Upper lobe of right lung (tissue), 1 donor: ENCODE measurements at regions not wholly inside any gene's neighbourhood (a gene's known extent, or its start where the extent isn't known, plus 50 kb on each side); places are given as distances from the start of the nearest gene placed in this dataset.

Experiments
- ATAC-seq: fragments of 200-7000 bp; cut with Tn5 transposase; one replicate; pipeline ENCODE4 v1.9.1; 2020; ENCODE audit warnings: mild to moderate bottlenecking, moderate library complexity
- DNase-seq: peaks from one replicate; pipeline ENCODE4 v3.0.0-alpha.2; 2020
- H3K27ac ChIP-seq: fragments of 200-600 bp; one replicate; pipeline ENCODE4 v1.8.0; 2022
- H3K27me3 ChIP-seq: fragments of 200-600 bp; one replicate; pipeline ENCODE4 v1.8.0; 2022; ENCODE audit warnings: mild to moderate bottlenecking
- H3K36me3 ChIP-seq: fragments of 200-600 bp; one replicate; pipeline ENCODE4 v1.8.0; 2022
- H3K4me1 ChIP-seq: fragments of 200-600 bp; one replicate; pipeline ENCODE4 v1.8.0; 2022
- H3K4me3 ChIP-seq: fragments of 200-600 bp; one replicate; pipeline ENCODE4 v1.8.0; 2022; ENCODE audit warnings: mild to moderate bottlenecking
- H3K9me3 ChIP-seq: fragments of 200-600 bp; one replicate; pipeline ENCODE4 v1.8.0; 2022
- intact Hi-C: fragments of 100-400 bp; cut with DNase I; formaldehyde crosslinking; loops from one replicate; pipeline ENCODE4 v1.11.0; 2022
- TF ChIP-seq, protein P1 (sequence below): fragments of 200-600 bp; IDR thresholded peaks from one replicate; pipeline ENCODE4 v1.8.0; 2022; ENCODE audit warnings: antibody characterized with exemption
- donor health status: DM: no; HTN: yes; CAD: no; lungs with severe emphysema.

- H3K27me3 ChIP-seq, result no peaks in the 10 kb centered on the region
- ATAC-seq (no peak), DNase-seq (no peak)
- no peaks in the 10 kb centered on the region for H3K36me3 ChIP-seq
- no peak overlapping the region for H3K27ac ChIP-seq
- intact Hi-C loops, result no loop called here
- H3K9me3 ChIP-seq, result no peaks in the 10 kb centered on the region
- TF ChIP-seq, protein P1, sequence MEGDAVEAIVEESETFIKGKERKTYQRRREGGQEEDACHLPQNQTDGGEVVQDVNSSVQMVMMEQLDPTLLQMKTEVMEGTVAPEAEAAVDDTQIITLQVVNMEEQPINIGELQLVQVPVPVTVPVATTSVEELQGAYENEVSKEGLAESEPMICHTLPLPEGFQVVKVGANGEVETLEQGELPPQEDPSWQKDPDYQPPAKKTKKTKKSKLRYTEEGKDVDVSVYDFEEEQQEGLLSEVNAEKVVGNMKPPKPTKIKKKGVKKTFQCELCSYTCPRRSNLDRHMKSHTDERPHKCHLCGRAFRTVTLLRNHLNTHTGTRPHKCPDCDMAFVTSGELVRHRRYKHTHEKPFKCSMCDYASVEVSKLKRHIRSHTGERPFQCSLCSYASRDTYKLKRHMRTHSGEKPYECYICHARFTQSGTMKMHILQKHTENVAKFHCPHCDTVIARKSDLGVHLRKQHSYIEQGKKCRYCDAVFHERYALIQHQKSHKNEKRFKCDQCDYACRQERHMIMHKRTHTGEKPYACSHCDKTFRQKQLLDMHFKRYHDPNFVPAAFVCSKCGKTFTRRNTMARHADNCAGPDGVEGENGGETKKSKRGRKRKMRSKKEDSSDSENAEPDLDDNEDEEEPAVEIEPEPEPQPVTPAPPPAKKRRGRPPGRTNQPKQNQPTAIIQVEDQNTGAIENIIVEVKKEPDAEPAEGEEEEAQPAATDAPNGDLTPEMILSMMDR, result no peak
- H3K4me1 ChIP-seq, result no peaks in the 10 kb centered on the region
- no peak overlapping the region for H3K4me3 ChIP-seq
These were observed 226.5 kb upstream of the MMADHC start for GRCh38 chr2:149814049-149814448.

GRCh38 chr2:149808556-149808955 lies 221.0 kb upstream of the MMADHC start:
- ATAC-seq (no peak), DNase-seq (no peak)
- Histone ChIP-seq H3K36me3 (no peaks in the 10 kb centered on the region), H3K27me3 (no peaks in the 10 kb centered on the region), H3K4me1 (peaks cover 3% of the 10 kb centered on the region), H3K27ac (no peak overlapping the region), H3K4me3 (no peak overlapping the region), H3K9me3 (no peaks in the 10 kb centered on the region)
- TF ChIP-seq, protein P1, result no peak
- intact Hi-C loops, result no loop called here

DNA sequence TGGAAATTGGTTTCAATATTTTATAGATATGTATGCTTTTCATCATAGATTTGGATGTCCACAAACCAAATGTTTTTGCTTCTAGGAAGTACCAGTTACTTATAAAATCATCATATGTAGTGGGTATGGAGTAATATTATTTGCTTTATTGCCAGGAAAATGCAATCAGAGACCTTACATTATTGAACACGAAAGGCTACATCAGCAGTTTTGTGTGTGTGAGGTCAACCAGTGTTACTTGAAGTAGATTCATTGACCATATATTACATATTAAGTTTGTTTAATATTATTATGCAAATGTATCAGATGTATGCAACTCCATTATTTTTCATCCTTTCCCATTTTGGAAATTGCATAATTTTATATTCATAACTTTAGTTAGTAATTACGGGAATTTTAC lies 219.1 kb upstream of the MMADHC start:
- intact Hi-C loops, result no loop called here
- H3K36me3 ChIP-seq, result no peaks in the 10 kb centered on the region
- TF ChIP-seq, protein P1, result no peak
- H3K27ac ChIP-seq, result no peak overlapping the region
- H3K4me3 ChIP-seq, result no peak overlapping the region
- peaks cover 3% of the 10 kb centered on the region for H3K4me1 ChIP-seq
- H3K9me3 ChIP-seq, result no peaks in the 10 kb centered on the region
- ATAC-seq (no peak), DNase-seq (no peak)
- H3K27me3 ChIP-seq, result no peaks in the 10 kb centered on the region

DNA sequence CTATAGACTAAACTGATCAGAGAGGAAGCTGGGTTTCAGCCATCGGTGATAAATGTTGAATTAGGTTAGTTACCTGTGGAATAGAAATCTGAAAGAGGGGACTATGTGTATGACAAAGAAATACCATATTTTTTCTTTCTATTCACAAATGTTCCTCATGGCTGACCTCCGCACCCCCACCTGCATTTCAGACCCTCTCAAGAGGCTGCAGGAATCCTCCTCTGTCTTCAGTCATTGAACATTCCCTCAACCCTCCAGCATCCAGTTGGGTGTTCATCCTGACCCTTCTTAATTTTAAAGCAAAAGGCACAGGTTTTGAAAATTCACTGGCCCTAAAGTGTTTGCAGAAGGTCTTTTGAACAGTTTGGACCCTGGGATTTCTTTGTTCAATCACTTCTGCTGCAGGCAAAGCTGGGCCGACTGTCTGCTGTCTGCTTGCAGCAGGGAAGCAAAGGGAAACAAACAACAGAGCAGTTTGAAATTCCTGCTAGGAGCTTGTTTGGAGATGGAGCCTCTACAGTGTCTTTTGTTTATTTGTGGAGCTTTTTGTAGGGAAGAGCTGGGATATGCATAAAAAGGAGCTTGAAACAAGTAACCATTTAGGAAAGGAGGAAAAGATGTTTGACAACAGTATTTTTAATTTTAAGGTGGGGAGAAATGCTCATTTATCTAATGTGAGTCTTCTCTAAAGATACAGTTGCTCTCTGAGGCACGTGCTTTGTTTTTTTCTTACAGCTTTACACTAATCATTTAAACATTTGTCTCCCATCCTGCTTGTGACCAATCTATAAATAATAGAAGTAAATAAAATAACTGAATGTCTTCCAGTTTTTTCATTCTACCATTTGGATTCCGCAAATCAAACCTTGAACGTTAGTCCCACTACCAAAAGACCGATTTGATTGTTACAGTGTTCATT lies 213.3 kb upstream of the MMADHC start:
- Histone ChIP-seq H3K9me3 (no peaks in the 10 kb centered on the region), H3K27me3 (no peaks in the 10 kb centered on the region), H3K36me3 (no peaks in the 10 kb centered on the region), H3K4me1 (no peaks in the 10 kb centered on the region), H3K27ac (no peak overlapping the region), H3K4me3 (no peak overlapping the region)
- DNase-seq (no peak), ATAC-seq (no peak)
- TF ChIP-seq, protein P1, result no peak
- intact Hi-C loops, result no loop called here

DNA sequence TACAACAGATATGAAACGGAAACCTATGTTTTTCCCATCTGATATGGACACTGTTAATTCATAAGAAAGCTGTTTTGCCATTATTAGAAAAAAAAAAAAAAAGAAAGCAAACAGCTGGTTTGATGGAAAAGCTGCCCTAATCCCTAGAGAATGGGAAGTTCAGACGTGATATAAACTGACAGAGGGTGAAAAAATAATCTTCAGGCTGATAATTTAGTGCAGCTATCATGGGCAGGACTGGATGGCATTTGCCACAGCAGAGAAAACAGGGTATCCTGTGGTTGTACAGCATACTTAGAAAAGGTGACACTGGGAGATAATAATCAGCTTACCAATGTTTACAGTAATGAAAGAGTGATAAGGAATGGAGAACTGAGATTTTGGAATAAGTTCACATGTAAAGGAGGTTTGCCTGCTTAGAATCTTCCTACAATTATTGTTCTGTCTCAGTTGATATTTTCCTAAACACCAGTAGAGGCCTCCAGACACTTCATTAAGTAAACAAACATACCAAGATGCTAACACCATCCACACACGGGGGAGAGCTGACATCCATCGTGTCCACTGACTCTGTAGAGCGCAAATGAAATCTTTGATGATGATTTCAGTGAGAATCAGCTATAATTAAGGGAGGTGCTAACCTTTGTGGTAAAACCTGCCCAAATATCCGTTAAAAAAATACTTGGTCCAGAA lies 211.6 kb upstream of the MMADHC start:
- Histone ChIP-seq H3K27me3 (no peaks in the 10 kb centered on the region), H3K36me3 (no peaks in the 10 kb centered on the region), H3K4me3 (no peak overlapping the region), H3K4me1 (no peaks in the 10 kb centered on the region), H3K27ac (no peak overlapping the region), H3K9me3 (no peaks in the 10 kb centered on the region)
- DNase-seq, result no peak
- TF ChIP-seq, protein P1, result peak; percentile 22
- ATAC-seq, result peak; percentile 40
- intact Hi-C loops, result no loop called here
